Fibroblast of lung (primary cell): ENCODE measurements at regions not wholly inside any gene's neighbourhood (a gene's known extent, or its start where the extent isn't known, plus 50 kb on each side); places are given as distances from the start of the nearest gene placed in this dataset.
"Not testable (repeated sequence)": the region's sequence is repeated elsewhere in the genome, so short reads cannot be mapped to it uniquely, and the experiment has no call there.

Source experiments
- DNase-seq, 2 donors: peaks; one replicate each; pipeline versions ENCODE4 v3.0.0 to v3.0.0-alpha.2; 2010; ENCODE audit warnings: low read depth in 2 of 2
- H2AFZ ChIP-seq: 2 replicates; pipeline ENCODE4 v1.5.1; 2012; ENCODE audit warnings: low read length, control low read depth, inconsistent platforms
- H3K27ac ChIP-seq: 2 replicates; pipeline ENCODE4 v1.5.1; 2011; ENCODE audit warnings: low read length, control low read depth; ENCODE audit not compliant: insufficient read depth
- H3K27me3 ChIP-seq: 2 replicates; pipeline ENCODE4 v1.5.1; 2011; ENCODE audit warnings: mild to moderate bottlenecking, low read length; ENCODE audit not compliant: control insufficient read depth, insufficient read depth
- H3K36me3 ChIP-seq: 2 replicates; pipeline ENCODE4 v1.5.1; 2011; ENCODE audit warnings: low read length; ENCODE audit not compliant: control insufficient read depth, insufficient read depth
- H3K4me1 ChIP-seq: 2 replicates; pipeline ENCODE4 v1.5.1; 2011; ENCODE audit warnings: low read length; ENCODE audit not compliant: control insufficient read depth, insufficient read depth; ENCODE audit errors: extremely low read depth
- H3K4me2 ChIP-seq: 2 replicates; pipeline ENCODE4 v1.5.1; 2011; ENCODE audit warnings: low read length, control low read depth; ENCODE audit not compliant: insufficient read depth; ENCODE audit errors: extremely low read depth
- H3K4me3 ChIP-seq, 4 experiments: fragments of 200-600 bp in 1 of 4; sonication (generic) in 1 of 4; replicated peaks in 1 of 4; 2 replicates each; pipeline ENCODE4 v1.5.1; 2011 to 2016; ENCODE audit warnings: low read length in 4 of 4, low read depth in 3 of 4, mild to moderate bottlenecking in 3 of 4, control low read depth in 2 of 4, inconsistent platforms in 1 of 4, mixed read lengths in 1 of 4; ENCODE audit not compliant: insufficient read depth in 1 of 4; ENCODE audit errors: control extremely low read depth in 1 of 4
- H3K79me2 ChIP-seq: 2 replicates; pipeline ENCODE4 v1.5.1; 2012; ENCODE audit warnings: mild to moderate bottlenecking, low read length, inconsistent platforms; ENCODE audit not compliant: control insufficient read depth, insufficient read depth
- H3K9ac ChIP-seq: 2 replicates; pipeline ENCODE4 v1.5.1; 2011; ENCODE audit warnings: mild to moderate bottlenecking, low read length, control low read depth; ENCODE audit not compliant: insufficient read depth
- H3K9me3 ChIP-seq: 2 replicates; pipeline ENCODE4 v1.5.1; 2012; ENCODE audit warnings: low read depth, low read length; ENCODE audit not compliant: control insufficient read depth, insufficient read depth
- H4K20me1 ChIP-seq: 2 replicates; pipeline ENCODE4 v1.5.1; 2011; ENCODE audit warnings: low read length; ENCODE audit not compliant: control insufficient read depth, insufficient read depth; ENCODE audit errors: extremely low read depth
- CTCF ChIP-seq, 2 donors: IDR thresholded peaks in 1 of 2; conservative IDR thresholded peaks in 1 of 2; 1 replicate in 1 of 2; 2 replicates in 1 of 2; pipeline ENCODE4 v1.5.1; 2011 to 2012; ENCODE audit warnings: low read length in 2 of 2, control low read depth in 1 of 2, inconsistent platforms in 1 of 2, low read depth in 1 of 2, mild to moderate bottlenecking in 1 of 2
- EZH2 ChIP-seq: IDR thresholded peaks from 2 replicates; pipeline ENCODE4 v1.5.1; 2012; ENCODE audit warnings: low read length, control low read depth, mild to moderate bottlenecking; ENCODE audit errors: missing control alignments

DNA sequence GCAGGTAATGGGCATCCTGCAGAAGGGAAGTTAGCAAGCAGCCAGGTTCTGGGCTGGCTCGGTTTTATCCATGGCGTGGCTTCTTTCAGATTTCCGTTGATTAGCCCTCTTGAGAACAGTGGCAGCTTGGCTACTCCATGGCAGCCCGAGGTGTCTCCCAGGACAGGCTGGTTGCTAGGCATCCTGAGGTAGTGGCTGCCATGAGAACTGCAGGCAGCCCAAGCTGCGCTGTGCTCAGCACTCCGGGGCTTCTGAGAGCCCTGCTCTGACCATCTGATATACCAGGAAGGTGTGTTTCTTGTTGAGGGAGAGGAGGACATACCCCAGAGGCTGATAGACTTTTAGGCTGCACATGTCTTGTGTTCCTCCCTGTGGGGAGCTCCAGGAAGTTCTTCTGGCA is 253.4 kb upstream of the CASK start:
- no peaks in the 10 kb centered on the region for H3K36me3 ChIP-seq
- no peaks in the 10 kb centered on the region for H3K27me3 ChIP-seq
- H3K9me3 ChIP-seq: no peaks in the 10 kb centered on the region
- no peak overlapping the region for H3K27ac ChIP-seq
- H3K4me2 ChIP-seq: no peak overlapping the region
- no peak overlapping the region for H3K9ac ChIP-seq
- no peak overlapping the region for H2AFZ ChIP-seq
- no peaks in the 10 kb centered on the region for H3K79me2 ChIP-seq
- no peaks in the 10 kb centered on the region for H3K4me1 ChIP-seq
- H3K4me3 ChIP-seq: no peak overlapping the region
- DNase-seq: no peak
- no peaks in the 10 kb centered on the region for H4K20me1 ChIP-seq
- TF ChIP-seq EZH2 (no peak), CTCF (conservative IDR thresholded peaks at IDR 0.05 in 1 of 2, IDR thresholded peaks at IDR 0.05 in 1 of 2; ENCODE audit: low read depth in 1 of 2, low read length in 2 of 2) (no peak)

DNA sequence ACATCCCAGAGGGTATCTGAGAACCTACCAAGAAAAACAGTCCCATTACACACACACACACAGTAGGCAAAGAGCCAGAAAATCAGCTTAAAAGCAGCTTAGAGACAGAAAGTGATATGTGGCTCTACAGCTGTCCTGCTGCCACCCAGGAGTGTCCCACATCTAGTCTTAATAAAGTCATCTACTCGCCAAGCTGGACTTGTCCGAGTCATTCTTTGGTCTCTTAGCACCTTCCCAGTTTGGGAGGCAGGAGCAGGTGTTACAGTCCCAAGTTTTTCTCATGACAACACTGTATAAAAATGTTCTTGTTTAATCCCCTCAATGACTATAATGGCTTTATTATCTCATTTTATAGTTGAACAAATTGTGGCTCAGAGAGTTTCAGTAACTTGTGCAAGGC is 252.5 kb upstream of the CASK start:
- no peak overlapping the region for H2AFZ ChIP-seq
- no peaks in the 10 kb centered on the region for H3K4me1 ChIP-seq
- no peak overlapping the region for H3K9ac ChIP-seq
- no peaks in the 10 kb centered on the region for H3K79me2 ChIP-seq
- no peaks in the 10 kb centered on the region for H4K20me1 ChIP-seq
- H3K27me3 ChIP-seq: no peaks in the 10 kb centered on the region
- H3K4me2 ChIP-seq: no peak overlapping the region
- TF ChIP-seq EZH2: no peak
- no peak for TF ChIP-seq CTCF (conservative IDR thresholded peaks at IDR 0.05 in 1 of 2, IDR thresholded peaks at IDR 0.05 in 1 of 2; ENCODE audit: low read depth in 1 of 2, low read length in 2 of 2)
- no peak overlapping the region for H3K4me3 ChIP-seq
- no peak overlapping the region for H3K27ac ChIP-seq
- H3K9me3 ChIP-seq: no peaks in the 10 kb centered on the region
- DNase-seq: no peak
- no peaks in the 10 kb centered on the region for H3K36me3 ChIP-seq

- H3K4me3 ChIP-seq, H3K36me3 ChIP-seq, H3K27ac ChIP-seq, H3K79me2 ChIP-seq, H3K4me1 ChIP-seq, H3K4me2 ChIP-seq, H3K9me3 ChIP-seq, H3K9ac ChIP-seq, H4K20me1 ChIP-seq, DNase-seq, H2AFZ ChIP-seq, H3K27me3 ChIP-seq: not testable (repeated sequence)
These were observed 234.6 kb upstream of the CASK start for GRCh38 chrX:42157923-42158322.

DNA sequence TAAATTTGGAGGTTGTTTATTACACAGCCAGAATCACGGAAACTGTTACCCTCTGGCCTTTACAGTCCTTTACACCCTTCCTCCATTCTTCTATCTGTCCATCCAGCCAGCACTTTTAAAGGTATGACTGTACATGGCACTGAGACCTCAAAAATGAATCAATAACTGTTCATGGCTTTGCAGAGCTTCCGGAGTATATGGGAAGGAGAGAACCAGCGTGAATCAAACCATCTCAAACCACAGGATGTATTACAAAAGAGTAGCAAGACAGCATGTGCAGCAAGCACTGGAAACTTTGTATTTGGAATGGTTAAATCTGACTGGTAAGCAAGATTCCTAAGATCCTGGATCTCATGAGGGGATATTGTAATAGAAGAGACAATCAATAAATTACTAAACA is 228.5 kb upstream of the CASK start:
- DNase-seq: no peak
- H3K79me2 ChIP-seq: no peaks in the 10 kb centered on the region
- H3K27ac ChIP-seq: no peak overlapping the region
- H3K4me2 ChIP-seq: no peak overlapping the region
- H3K9ac ChIP-seq: no peak overlapping the region
- H3K27me3 ChIP-seq: no peaks in the 10 kb centered on the region
- TF ChIP-seq CTCF (conservative IDR thresholded peaks at IDR 0.05 in 1 of 2, IDR thresholded peaks at IDR 0.05 in 1 of 2; ENCODE audit: low read depth in 1 of 2, low read length in 2 of 2): no peak
- no peak for TF ChIP-seq EZH2
- no peaks in the 10 kb centered on the region for H3K36me3 ChIP-seq
- H3K9me3 ChIP-seq: no peaks in the 10 kb centered on the region
- H3K4me1 ChIP-seq: no peaks in the 10 kb centered on the region
- H4K20me1 ChIP-seq: no peaks in the 10 kb centered on the region
- H3K4me3 ChIP-seq: no peak overlapping the region
- no peak overlapping the region for H2AFZ ChIP-seq
